DOHH2 (cell line): ENCODE measurements at regions not wholly inside any gene's neighbourhood (a gene's known extent, or its start where the extent isn't known, plus 50 kb on each side); places are given as distances from the start of the nearest gene placed in this dataset.

ENCODE experiments used
- EZH2phosphoT487 ChIP-seq: fragments of 200-600 bp; sonication (generic); IDR thresholded peaks from 2 replicates; pipeline ENCODE4 v1.6.1; 2017; ENCODE audit warnings: borderline replicate concordance, mild to moderate bottlenecking, antibody characterized with exemption, low read length, moderate library complexity, mixed read lengths
- TF ChIP-seq, protein P1 (sequence below): fragments of 200-600 bp; sonication (generic); IDR thresholded peaks from one replicate; pipeline ENCODE4 v1.5.1; 2014; ENCODE audit warnings: antibody characterized with exemption, mild to moderate bottlenecking, low read depth, low read length; ENCODE audit not compliant: poor library complexity, severe bottlenecking

DNA sequence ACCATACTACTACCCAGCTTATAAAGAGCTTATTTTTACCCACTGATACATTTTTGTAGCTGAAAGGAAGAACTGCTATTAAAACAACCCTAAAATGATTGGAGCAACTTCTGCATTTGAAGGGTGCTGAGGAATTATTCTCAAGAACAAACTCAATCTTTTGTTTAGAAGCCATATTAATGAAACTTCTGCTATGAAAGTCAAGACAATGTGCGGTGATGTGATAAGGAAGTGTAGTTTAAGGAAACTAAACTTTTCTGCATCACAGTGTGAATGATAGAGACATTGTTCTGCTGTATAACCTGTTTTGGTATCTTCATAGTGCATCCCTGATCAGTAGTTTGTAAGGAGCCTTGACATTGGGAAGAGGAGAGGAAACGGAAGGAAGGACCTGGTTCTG lies 408.5 kb downstream of the TMEM38B start:
- TF ChIP-seq, protein P1, sequence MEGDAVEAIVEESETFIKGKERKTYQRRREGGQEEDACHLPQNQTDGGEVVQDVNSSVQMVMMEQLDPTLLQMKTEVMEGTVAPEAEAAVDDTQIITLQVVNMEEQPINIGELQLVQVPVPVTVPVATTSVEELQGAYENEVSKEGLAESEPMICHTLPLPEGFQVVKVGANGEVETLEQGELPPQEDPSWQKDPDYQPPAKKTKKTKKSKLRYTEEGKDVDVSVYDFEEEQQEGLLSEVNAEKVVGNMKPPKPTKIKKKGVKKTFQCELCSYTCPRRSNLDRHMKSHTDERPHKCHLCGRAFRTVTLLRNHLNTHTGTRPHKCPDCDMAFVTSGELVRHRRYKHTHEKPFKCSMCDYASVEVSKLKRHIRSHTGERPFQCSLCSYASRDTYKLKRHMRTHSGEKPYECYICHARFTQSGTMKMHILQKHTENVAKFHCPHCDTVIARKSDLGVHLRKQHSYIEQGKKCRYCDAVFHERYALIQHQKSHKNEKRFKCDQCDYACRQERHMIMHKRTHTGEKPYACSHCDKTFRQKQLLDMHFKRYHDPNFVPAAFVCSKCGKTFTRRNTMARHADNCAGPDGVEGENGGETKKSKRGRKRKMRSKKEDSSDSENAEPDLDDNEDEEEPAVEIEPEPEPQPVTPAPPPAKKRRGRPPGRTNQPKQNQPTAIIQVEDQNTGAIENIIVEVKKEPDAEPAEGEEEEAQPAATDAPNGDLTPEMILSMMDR, result no peak
- no peak for TF ChIP-seq EZH2phosphoT487
